GM03348 (cell line): ENCODE measurements at regions not wholly inside any gene's neighbourhood (a gene's known extent, or its start where the extent isn't known, plus 50 kb on each side); places are given as distances from the start of the nearest gene placed in this dataset.
A peak's percentile ranks its signal among the peaks of the same experiment; 100 is the strongest.

ENCODE experiments used
- DNase-seq: peaks from one replicate; pipeline ENCODE4 v3.0.0; 2012; ENCODE audit warnings: low spot score

GRCh38 chrX:21056622-21057021 is 317.6 kb upstream of the CNKSR2 start:
- no peak for DNase-seq

GRCh38 chrX:21047034-21047455 is 327.2 kb upstream of the CNKSR2 start:
- no peak for DNase-seq

GRCh38 chrX:21014326-21014725 is 359.9 kb upstream of the CNKSR2 start:
- no peak for DNase-seq

- DNase-seq, result peak; percentile 24
These were observed 369.4 kb upstream of the CNKSR2 start for GRCh38 chrX:21004835-21005234.

DNA sequence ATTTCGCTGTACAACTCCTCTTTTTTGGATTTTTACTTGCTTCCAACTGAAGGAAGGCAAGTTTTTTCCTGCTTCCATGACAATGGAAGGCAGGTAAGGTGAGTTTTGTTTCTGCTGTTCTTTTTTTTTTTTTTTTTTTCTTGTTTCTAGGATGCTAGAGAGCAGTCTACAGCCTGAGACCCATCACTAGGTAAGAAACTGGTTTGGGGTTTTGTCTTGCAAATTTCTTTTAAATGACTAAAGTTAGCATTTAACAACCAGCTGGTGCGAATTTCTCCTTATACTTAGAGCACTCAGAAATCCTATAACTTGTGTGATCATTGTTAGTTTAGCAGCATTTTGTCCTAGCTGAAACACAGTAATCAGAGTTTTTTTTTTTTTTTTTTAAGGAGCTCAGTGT is 378.4 kb upstream of the CNKSR2 start:
- DNase-seq, result no peak

GRCh38 chrX:20989361-20989760 is 384.9 kb upstream of the CNKSR2 start:
- no peak for DNase-seq

GRCh38 chrX:20988804-20989203 is 385.4 kb upstream of the CNKSR2 start:
- no peak for DNase-seq

DNA sequence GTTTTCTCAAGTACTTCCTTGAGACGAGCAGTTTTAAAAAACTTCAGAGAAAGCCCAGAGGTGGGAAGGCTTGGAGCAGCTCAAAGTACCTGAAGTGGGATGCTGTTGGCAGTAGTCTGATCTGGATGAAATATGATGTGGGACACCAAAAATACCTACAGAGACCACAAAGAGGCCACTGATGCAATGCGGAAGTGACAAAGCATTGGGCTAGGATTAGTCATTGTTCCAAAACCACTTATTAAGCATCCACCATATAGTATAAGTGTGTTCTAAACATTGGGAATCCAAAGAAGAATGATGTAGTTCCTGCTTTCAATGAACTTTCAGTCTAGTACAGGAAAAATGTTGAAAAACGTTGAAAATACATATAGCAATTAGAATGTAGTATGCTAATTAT is 386.1 kb upstream of the CNKSR2 start:
- peak; percentile 14 for DNase-seq

DNA sequence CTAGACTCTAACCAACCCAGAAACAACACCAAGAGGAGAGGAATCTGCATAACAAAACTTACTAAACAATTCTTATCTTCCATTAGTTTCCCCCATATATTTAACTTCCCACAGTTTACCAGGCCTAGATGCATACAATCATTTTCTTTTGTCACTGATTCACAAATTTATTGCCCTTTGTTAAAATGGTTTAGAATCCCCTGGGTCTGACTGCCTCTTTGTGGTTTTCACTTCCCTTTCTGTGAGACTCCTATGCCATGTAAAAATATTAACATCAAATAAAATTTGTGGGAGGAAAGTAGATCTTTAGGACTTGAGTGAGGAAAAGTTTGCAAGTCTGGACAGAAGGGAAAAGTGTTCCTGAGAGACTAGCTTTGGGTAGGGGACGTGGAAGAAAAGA is 393.8 kb upstream of the CNKSR2 start:
- DNase-seq, result no peak

GRCh38 chrX:20974326-20974725 is 399.9 kb upstream of the CNKSR2 start:
- peak; percentile 4 for DNase-seq

- DNase-seq, result no peak
These were observed 401.2 kb upstream of the CNKSR2 start for GRCh38 chrX:20973038-20973437.

GRCh38 chrX:20971250-20971649 is 403.0 kb upstream of the CNKSR2 start:
- no peak for DNase-seq

DNA sequence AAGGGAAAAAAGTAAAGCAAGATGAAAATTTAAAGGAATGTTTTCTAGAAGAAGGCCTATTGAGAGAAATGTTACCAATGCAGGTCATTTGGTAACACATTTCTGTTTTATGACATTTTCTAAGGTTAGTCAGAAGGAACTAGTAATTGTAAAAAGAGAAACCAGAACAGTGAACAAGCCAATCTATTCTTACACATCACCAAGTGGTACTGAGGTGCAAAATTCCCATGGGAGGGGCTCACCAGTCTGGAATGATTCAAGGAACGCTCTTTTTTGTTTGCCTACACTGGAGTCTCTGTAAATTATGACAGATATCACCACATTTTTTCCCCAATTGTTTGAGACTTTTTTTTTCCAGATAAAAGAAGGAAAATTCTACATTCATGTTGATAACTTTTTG is 404.7 kb upstream of the CNKSR2 start:
- DNase-seq, result no peak

DNA sequence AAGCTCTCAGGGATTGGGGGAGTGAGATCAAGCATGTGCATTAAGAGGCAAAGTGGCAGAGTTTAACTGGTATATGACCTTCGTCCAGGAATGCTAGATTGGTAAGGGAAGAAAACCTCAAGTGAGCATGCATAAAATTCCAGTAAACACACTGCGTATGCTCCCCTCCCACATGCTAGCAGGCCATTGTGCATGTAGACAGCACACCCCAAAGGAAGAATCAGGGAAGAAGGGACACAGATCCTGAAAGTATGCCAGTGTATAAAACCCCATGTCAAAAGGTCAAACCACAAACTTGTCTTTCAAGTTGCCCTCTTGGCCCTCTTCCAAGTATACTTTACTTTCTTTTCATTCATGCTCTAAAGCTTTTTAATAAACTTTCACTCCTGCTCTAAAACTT is 405.2 kb upstream of the CNKSR2 start:
- DNase-seq, result no peak

- DNase-seq, result no peak
These were observed 406.5 kb upstream of the CNKSR2 start for GRCh38 chrX:20967725-20968124.

- peak; percentile 13 for DNase-seq
These were observed 408.8 kb upstream of the CNKSR2 start for GRCh38 chrX:20965270-20966044.

- no peak for DNase-seq
These were observed 420.2 kb upstream of the CNKSR2 start for GRCh38 chrX:20954014-20954413.

DNA sequence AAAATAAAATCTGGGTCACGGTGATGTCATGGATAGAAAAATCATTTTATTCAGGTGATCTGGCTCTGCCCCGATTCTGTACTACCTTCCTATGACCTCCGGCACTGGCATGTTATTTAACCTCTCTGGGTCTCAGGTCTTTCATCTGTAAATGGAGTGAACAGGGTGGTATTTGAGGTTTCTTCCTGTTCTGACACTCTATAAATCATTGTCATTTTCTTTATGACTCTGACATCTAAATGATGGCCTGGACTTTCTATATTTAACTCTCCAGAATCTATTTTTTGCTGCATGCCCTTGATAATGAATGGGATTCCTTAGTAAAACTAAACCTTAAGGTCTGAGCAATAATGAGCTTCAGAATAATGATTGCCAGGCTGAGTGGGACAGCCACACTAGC is 422.0 kb upstream of the CNKSR2 start:
- no peak for DNase-seq

- DNase-seq, result no peak
These were observed 423.0 kb upstream of the CNKSR2 start for GRCh38 chrX:20951016-20951810.

- DNase-seq, result no peak
These were observed 426.8 kb upstream of the CNKSR2 start for GRCh38 chrX:20947411-20947912.

DNA sequence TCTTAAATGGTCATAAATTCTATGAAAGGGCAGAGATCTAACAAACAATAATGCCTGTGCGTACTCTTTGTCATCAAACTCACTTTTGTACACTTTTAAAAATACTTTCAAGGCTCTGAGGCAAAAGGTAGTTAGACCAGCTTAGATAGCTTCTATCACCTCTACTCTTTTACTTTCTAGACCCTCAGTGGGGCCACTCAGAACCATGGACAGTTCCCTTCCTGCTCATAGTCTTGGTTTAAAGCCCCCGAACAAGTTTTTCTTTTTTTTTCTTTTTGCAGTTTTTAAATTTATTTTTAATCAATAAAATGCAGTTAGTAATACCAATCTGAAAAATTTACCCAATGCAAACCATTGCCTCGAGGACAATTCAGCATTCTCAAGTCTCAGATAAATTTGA is 460.5 kb upstream of the CNKSR2 start:
- no peak for DNase-seq

DNA sequence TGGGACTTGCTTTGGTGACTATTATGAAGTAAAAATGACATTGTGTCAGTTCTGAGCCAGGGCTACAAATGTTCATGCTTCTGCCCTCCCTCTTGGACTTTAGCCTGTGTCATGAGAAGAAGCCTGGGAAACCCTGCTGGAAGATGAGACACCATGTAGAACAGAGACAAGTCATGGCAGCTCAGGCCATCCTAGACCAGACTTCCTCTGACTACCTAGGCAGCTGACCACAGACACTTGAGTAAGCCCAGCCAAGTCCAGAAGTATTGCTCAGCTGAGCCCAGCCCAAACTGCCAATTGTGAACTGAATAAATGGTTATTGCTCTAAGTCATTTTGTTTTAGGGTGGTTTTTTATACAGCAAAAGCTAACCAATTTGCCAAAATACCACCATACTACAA is 467.6 kb upstream of the CNKSR2 start:
- DNase-seq, result peak; percentile 35

DNA sequence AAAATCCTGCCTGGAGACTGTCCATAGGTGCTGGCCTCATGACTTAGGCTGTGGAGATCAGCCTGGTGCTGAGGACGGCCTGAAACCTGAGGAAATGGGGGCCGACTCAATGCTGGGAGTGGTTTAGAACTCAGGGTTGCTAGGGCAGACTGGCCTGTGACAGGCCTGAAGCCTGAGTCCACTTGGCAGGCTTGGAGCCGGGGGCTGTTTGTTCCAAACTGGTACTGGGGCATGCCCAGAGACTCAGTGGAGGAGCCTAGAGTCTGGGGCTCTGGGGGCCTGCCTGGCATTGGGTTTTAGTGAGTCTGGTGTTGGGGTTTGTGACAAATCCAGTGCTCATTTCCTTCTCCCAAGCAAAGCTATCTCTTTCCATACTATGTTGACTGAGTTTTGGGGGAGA is 489.7 kb upstream of the CNKSR2 start:
- DNase-seq, result no peak
